Neural progenitor cell (in vitro differentiated cells): ENCODE measurements at regions not wholly inside any gene's neighbourhood (a gene's known extent, or its start where the extent isn't known, plus 50 kb on each side); places are given as distances from the start of the nearest gene placed in this dataset.

Experiments
- CTCF ChIP-seq: fragments of 200-600 bp; sonication (generic); IDR thresholded peaks from 2 replicates; pipeline ENCODE4 v1.5.1; 2017; ENCODE audit warnings: antibody characterized with exemption, mild to moderate bottlenecking
- EZH2 ChIP-seq: fragments of 200-600 bp; sonication (generic); IDR thresholded peaks from 2 replicates; pipeline ENCODE4 v1.6.1; 2017; ENCODE audit warnings: antibody characterized with exemption, mild to moderate bottlenecking, moderate library complexity
- EZH2phosphoT487 ChIP-seq: fragments of 200-600 bp; sonication (generic); IDR thresholded peaks from 2 replicates; pipeline ENCODE4 v1.6.1; 2017; ENCODE audit warnings: antibody characterized with exemption

GRCh38 chr2:88834376-88834775, 142.9 kb downstream of the RPIA start:
- TF ChIP-seq CTCF (no peak), EZH2 (no peak), EZH2phosphoT487 (no peak)
